ENCODE measurements at regions not wholly inside any gene's neighbourhood (a gene's known extent, or its start where the extent isn't known, plus 50 kb on each side); places are given as distances from the start of the nearest gene placed in this dataset.

GRCh38 chr22:49156662-49157285 is 670.9 kb downstream of the BRD1 start:
- H3K27me3 Mint-ChIP-seq, result peaks cover 0 to 8% of the 10 kb centered on the region in 2 donors

GRCh38 chr22:49155770-49156580 is 671.7 kb downstream of the BRD1 start:
- CTCF ChIA-PET, result no interaction called here

More at GRCh38 chr22:49156662-49157285, 670.9 kb downstream of the BRD1 start:
- no peak overlapping the region for H3K27ac ChIP-seq (ENCODE audit: low read length)
- no peak overlapping the region for H3K4me3 ChIP-seq (ENCODE audit: control insufficient read depth in 1 of 2, extremely low read depth in 1 of 2, low read length in 1 of 2)
- ChIA-PET POLR2A (no interaction called here), CTCF (no interaction called here)
- DNase-seq (no peak), ATAC-seq (replicated peaks in 1 of 4) (no peak)
- WGBS (ENCODE audit: insufficient coverage), result 88% methylated on average over 13 of the region's 17 CpGs
- Mint-ChIP-seq H3K27ac (no peak overlapping the region), H3K4me1 (no peaks in the 10 kb centered on the region), H3K9me3 (no peaks in the 10 kb centered on the region), H3K4me3 (no peak overlapping the region), H3K36me3 (no peaks in the 10 kb centered on the region)
- H3K27me3 ChIP-seq (replicated peaks in 1 of 2; ENCODE audit: control insufficient read depth in 2 of 2, extremely low read depth in 1 of 2, insufficient read depth in 2 of 2, low read length in 1 of 2), result peaks cover 0 to 40% of the 10 kb centered on the region in 2 experiments
- H3K9me3 ChIP-seq, result no peaks in the 10 kb centered on the region
- no peaks in the 10 kb centered on the region for H3K4me1 ChIP-seq (ENCODE audit: control insufficient read depth in 1 of 2, extremely low read depth in 1 of 2, insufficient read depth in 2 of 2, low read length in 2 of 2)
- no peaks in the 10 kb centered on the region for H3K36me3 ChIP-seq (ENCODE audit: control insufficient read depth in 2 of 2, extremely low read depth in 1 of 2, insufficient read depth in 1 of 2, low read length in 1 of 2)

GRCh38 chr22:49155039-49155769 is 672.5 kb downstream of the BRD1 start:
- H3K4me3 ChIP-seq (ENCODE audit: control insufficient read depth in 1 of 2, extremely low read depth in 1 of 2, low read length in 1 of 2), result no peak overlapping the region
- CTCF ChIA-PET, result no interaction called here
- ATAC-seq (replicated peaks in 1 of 4), result no peak
- H3K9me3 ChIP-seq, result no peaks in the 10 kb centered on the region
- no peak for DNase-seq
- WGBS (ENCODE audit: insufficient coverage), result 86% methylated on average over 23 of the region's 27 CpGs
- H3K4me1 ChIP-seq (ENCODE audit: control insufficient read depth in 1 of 2, extremely low read depth in 1 of 2, insufficient read depth in 2 of 2, low read length in 2 of 2), result no peaks in the 10 kb centered on the region
- H3K27ac Mint-ChIP-seq, result no peak overlapping the region
- peaks cover 3 to 7% of the 10 kb centered on the region in 2 donors for H3K27me3 Mint-ChIP-seq
- no peaks in the 10 kb centered on the region for H3K9me3 Mint-ChIP-seq
- peaks cover 0 to 45% of the 10 kb centered on the region in 2 experiments for H3K27me3 ChIP-seq (replicated peaks in 1 of 2; ENCODE audit: control insufficient read depth in 2 of 2, extremely low read depth in 1 of 2, insufficient read depth in 2 of 2, low read length in 1 of 2)
- H3K27ac ChIP-seq (ENCODE audit: low read length), result no peak overlapping the region
- H3K36me3 ChIP-seq (ENCODE audit: control insufficient read depth in 2 of 2, extremely low read depth in 1 of 2, insufficient read depth in 1 of 2, low read length in 1 of 2), result no peaks in the 10 kb centered on the region
- no peaks in the 10 kb centered on the region for H3K4me1 Mint-ChIP-seq
- POLR2A ChIA-PET, result no interaction called here
- H3K36me3 Mint-ChIP-seq, result no peaks in the 10 kb centered on the region
- H3K4me3 Mint-ChIP-seq, result no peak overlapping the region

More at GRCh38 chr22:49155770-49156580, 671.7 kb downstream of the BRD1 start:
- H3K27ac Mint-ChIP-seq, result no peak overlapping the region
- peaks cover 3 to 5% of the 10 kb centered on the region in 2 donors for H3K27me3 Mint-ChIP-seq
- no peak overlapping the region for H3K4me3 Mint-ChIP-seq
- DNase-seq (no peak), ATAC-seq (replicated peaks in 1 of 4) (no peak)
- H3K4me1 ChIP-seq (ENCODE audit: control insufficient read depth in 1 of 2, extremely low read depth in 1 of 2, insufficient read depth in 2 of 2, low read length in 2 of 2), result no peaks in the 10 kb centered on the region
- H3K4me1 Mint-ChIP-seq, result no peaks in the 10 kb centered on the region
- peaks cover 0 to 45% of the 10 kb centered on the region in 2 experiments for H3K27me3 ChIP-seq (replicated peaks in 1 of 2; ENCODE audit: control insufficient read depth in 2 of 2, extremely low read depth in 1 of 2, insufficient read depth in 2 of 2, low read length in 1 of 2)
- no peak overlapping the region for H3K4me3 ChIP-seq (ENCODE audit: control insufficient read depth in 1 of 2, extremely low read depth in 1 of 2, low read length in 1 of 2)
- POLR2A ChIA-PET, result no interaction called here
- H3K27ac ChIP-seq (ENCODE audit: low read length), result no peak overlapping the region
- no peaks in the 10 kb centered on the region for H3K9me3 ChIP-seq
- no peaks in the 10 kb centered on the region for H3K36me3 ChIP-seq (ENCODE audit: control insufficient read depth in 2 of 2, extremely low read depth in 1 of 2, insufficient read depth in 1 of 2, low read length in 1 of 2)
- 60% methylated on average over 18 of the region's 24 CpGs for WGBS (ENCODE audit: insufficient coverage)
- no peaks in the 10 kb centered on the region for H3K36me3 Mint-ChIP-seq
- H3K9me3 Mint-ChIP-seq, result no peaks in the 10 kb centered on the region

GRCh38 chr22:49154433-49154832 is 673.2 kb downstream of the BRD1 start:
- ATAC-seq (replicated peaks in 1 of 4) (no peak), DNase-seq (no peak)
- Mint-ChIP-seq H3K9me3 (no peaks in the 10 kb centered on the region), H3K4me3 (no peak overlapping the region), H3K4me1 (no peaks in the 10 kb centered on the region), H3K36me3 (no peaks in the 10 kb centered on the region), H3K27ac (no peak overlapping the region), H3K27me3 (peaks cover 3 to 5% of the 10 kb centered on the region in 2 donors)
- no peaks in the 10 kb centered on the region for H3K4me1 ChIP-seq (ENCODE audit: control insufficient read depth in 1 of 2, extremely low read depth in 1 of 2, insufficient read depth in 2 of 2, low read length in 2 of 2)
- no peaks in the 10 kb centered on the region for H3K36me3 ChIP-seq (ENCODE audit: control insufficient read depth in 2 of 2, extremely low read depth in 1 of 2, insufficient read depth in 1 of 2, low read length in 1 of 2)
- H3K27ac ChIP-seq (ENCODE audit: low read length), result no peak overlapping the region
- ChIA-PET CTCF (no interaction called here), POLR2A (no interaction called here)
- H3K27me3 ChIP-seq (replicated peaks in 1 of 2; ENCODE audit: control insufficient read depth in 2 of 2, extremely low read depth in 1 of 2, insufficient read depth in 2 of 2, low read length in 1 of 2), result peaks cover 0 to 42% of the 10 kb centered on the region in 2 experiments
- no peaks in the 10 kb centered on the region for H3K9me3 ChIP-seq
- no peak overlapping the region for H3K4me3 ChIP-seq (ENCODE audit: control insufficient read depth in 1 of 2, extremely low read depth in 1 of 2, low read length in 1 of 2)
- WGBS (ENCODE audit: insufficient coverage), result 79% methylated on average over 16 of the region's 18 CpGs

GRCh38 chr22:49153921-49154320 is 673.8 kb downstream of the BRD1 start:
- Mint-ChIP-seq H3K36me3 (no peaks in the 10 kb centered on the region), H3K4me1 (no peaks in the 10 kb centered on the region), H3K27me3 (peaks cover 5 to 7% of the 10 kb centered on the region in 2 donors), H3K4me3 (no peak overlapping the region), H3K9me3 (no peaks in the 10 kb centered on the region), H3K27ac (no peak overlapping the region)
- POLR2A ChIA-PET, result no interaction called here
- Histone ChIP-seq H3K27ac (ENCODE audit: low read length) (no peak overlapping the region), H3K36me3 (ENCODE audit: control insufficient read depth in 2 of 2, extremely low read depth in 1 of 2, insufficient read depth in 1 of 2, low read length in 1 of 2) (no peaks in the 10 kb centered on the region), H3K9me3 (no peaks in the 10 kb centered on the region), H3K27me3 (replicated peaks in 1 of 2; ENCODE audit: control insufficient read depth in 2 of 2, extremely low read depth in 1 of 2, insufficient read depth in 2 of 2, low read length in 1 of 2) (peaks cover 0 to 38% of the 10 kb centered on the region in 2 experiments), H3K4me3 (ENCODE audit: control insufficient read depth in 1 of 2, extremely low read depth in 1 of 2, low read length in 1 of 2) (no peak overlapping the region), H3K4me1 (ENCODE audit: control insufficient read depth in 1 of 2, extremely low read depth in 1 of 2, insufficient read depth in 2 of 2, low read length in 2 of 2) (no peaks in the 10 kb centered on the region)
- CTCF ChIA-PET, result no interaction called here
- ATAC-seq (replicated peaks in 1 of 4) (no peak), DNase-seq (no peak)
- 90% methylated on average over 6 of the region's 11 CpGs for WGBS (ENCODE audit: insufficient coverage)

GRCh38 chr22:49152939-49153770 is 674.5 kb downstream of the BRD1 start:
- Mint-ChIP-seq H3K27ac (no peak overlapping the region), H3K9me3 (no peaks in the 10 kb centered on the region), H3K36me3 (no peaks in the 10 kb centered on the region), H3K27me3 (peaks cover 7% of the 10 kb centered on the region in 2 donors), H3K4me3 (no peak overlapping the region), H3K4me1 (no peaks in the 10 kb centered on the region)
- H3K27me3 ChIP-seq (replicated peaks in 1 of 2; ENCODE audit: control insufficient read depth in 2 of 2, extremely low read depth in 1 of 2, insufficient read depth in 2 of 2, low read length in 1 of 2), result peaks cover 0 to 37% of the 10 kb centered on the region in 2 experiments
- no peaks in the 10 kb centered on the region for H3K4me1 ChIP-seq (ENCODE audit: control insufficient read depth in 1 of 2, extremely low read depth in 1 of 2, insufficient read depth in 2 of 2, low read length in 2 of 2)
- DNase-seq (no peak), ATAC-seq (replicated peaks in 1 of 4) (no peak)
- ChIA-PET CTCF (no interaction called here), POLR2A (no interaction called here)
- WGBS (ENCODE audit: insufficient coverage), result 83% methylated on average over 10 of the region's 20 CpGs
- H3K4me3 ChIP-seq (ENCODE audit: control insufficient read depth in 1 of 2, extremely low read depth in 1 of 2, low read length in 1 of 2), result no peak overlapping the region
- no peaks in the 10 kb centered on the region for H3K36me3 ChIP-seq (ENCODE audit: control insufficient read depth in 2 of 2, extremely low read depth in 1 of 2, insufficient read depth in 1 of 2, low read length in 1 of 2)
- no peaks in the 10 kb centered on the region for H3K9me3 ChIP-seq
- no peak overlapping the region for H3K27ac ChIP-seq (ENCODE audit: low read length)

All from T-cell (primary cell).